CD1c-positive myeloid dendritic cell (primary cell): ENCODE measurements at regions not wholly inside any gene's neighbourhood (a gene's known extent, or its start where the extent isn't known, plus 50 kb on each side); places are given as distances from the start of the nearest gene placed in this dataset.

Experiments used
- DNase-seq: peaks from one replicate; pipeline ENCODE4 v3.0.0-alpha.2; 2016; ENCODE audit errors: extremely low spot score

GRCh38 chr19:31500946-31501345 lies 151.7 kb upstream of the TSHZ3 start:
- DNase-seq: no peak

- no peak for DNase-seq
These were observed 152.4 kb upstream of the TSHZ3 start for GRCh38 chr19:31501427-31502195.

GRCh38 chr19:31502536-31503170 lies 153.4 kb upstream of the TSHZ3 start:
- DNase-seq: no peak

DNA sequence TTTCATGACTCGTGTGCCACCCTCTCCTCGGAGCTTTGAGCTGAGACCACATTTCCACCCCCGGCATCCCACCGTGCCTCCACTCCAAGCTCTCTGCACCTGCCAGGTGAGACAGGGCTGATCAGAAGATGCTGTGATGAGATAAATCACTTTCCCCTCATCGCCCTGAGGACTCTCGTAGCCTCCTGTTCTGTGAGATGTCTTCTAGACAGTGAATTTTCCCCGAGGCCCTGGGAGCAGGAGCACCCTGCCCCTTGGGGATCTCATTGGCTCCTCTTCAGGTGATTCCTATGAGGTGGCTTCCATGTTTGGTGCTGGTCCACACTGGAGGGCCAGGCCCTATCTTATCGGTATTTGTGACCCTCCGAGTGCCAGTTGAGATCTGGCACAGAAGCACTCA lies 154.0 kb upstream of the TSHZ3 start:
- DNase-seq: no peak

DNA sequence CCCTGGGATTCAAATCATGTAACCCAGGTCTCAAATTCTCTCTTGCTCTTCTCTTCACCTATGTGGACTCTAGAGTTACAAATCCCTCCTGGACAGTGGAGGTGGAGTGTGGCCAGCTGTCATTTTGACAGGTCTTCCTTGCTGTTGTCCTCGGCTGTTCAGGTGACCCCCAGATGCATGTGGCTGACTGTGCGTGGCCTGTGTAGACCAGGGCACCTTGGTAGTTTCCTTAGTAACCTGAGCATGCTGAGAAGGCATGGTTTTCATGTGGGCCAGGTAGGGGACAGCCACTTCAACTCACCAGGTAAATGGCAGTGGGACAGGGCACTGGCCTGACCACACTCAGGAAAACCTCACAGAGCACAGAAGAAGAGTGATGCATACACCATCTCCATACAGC lies 155.0 kb upstream of the TSHZ3 start:
- DNase-seq: no peak

GRCh38 chr19:31505596-31505910 lies 156.3 kb upstream of the TSHZ3 start:
- no peak for DNase-seq

DNA sequence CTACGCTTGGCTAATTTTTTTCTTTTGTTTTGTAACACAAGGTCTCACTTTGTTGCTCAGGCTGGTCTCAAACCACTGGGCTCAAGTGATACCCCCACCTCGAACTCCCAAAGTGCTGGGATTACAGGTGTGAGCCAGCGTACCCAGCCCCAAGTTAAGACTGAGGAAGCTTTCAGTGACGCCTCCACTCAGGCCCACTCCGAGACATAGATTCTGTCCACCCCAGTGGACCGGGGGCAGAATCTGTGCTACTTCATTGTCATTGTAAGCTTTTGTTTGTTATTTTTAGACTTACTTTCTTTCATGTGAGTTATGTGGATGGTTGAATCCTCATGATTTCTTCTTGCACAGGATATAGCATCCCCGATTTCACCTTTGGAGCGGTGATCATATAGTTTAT lies 156.9 kb upstream of the TSHZ3 start:
- DNase-seq: no peak

DNA sequence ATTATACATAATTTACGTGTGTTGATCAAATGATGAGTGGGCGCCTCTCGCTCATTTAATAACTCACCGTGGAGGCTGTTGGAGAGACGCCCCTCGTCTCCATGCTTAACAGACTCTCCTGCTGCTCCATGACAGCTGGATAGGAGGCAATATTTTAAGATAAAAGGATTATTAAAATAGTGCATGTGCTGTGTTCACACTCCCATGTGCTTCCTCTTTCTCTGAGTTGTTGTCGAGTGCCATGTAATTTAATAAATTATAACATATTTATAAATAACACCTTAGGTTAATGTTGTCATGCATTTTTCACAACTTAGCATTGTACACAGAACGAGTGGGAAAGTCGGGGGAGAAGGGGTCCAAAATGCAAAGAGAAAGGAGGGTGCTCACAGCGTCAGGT lies 161.4 kb upstream of the TSHZ3 start:
- DNase-seq: no peak

GRCh38 chr19:31511098-31511497 lies 161.9 kb upstream of the TSHZ3 start:
- DNase-seq: no peak

DNA sequence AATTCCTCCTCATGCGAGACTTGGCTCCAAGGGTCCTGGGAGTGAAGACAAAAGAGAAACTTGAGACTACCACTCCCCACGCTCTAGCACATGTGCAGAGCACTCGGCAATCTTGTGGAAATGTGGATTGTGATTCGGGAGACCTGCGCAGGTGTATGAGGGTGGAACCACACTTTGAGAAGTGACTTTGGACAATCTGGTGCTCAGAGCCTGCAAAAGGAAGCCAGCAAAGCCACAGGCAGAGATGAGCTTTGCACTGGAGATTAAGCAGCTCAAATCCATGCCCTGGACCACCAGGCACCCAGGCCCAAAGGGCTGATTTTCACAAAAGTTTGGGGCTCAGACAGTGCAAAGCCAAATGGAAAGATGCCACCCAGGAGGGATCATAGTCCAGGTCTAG lies 162.5 kb upstream of the TSHZ3 start:
- no peak for DNase-seq

DNA sequence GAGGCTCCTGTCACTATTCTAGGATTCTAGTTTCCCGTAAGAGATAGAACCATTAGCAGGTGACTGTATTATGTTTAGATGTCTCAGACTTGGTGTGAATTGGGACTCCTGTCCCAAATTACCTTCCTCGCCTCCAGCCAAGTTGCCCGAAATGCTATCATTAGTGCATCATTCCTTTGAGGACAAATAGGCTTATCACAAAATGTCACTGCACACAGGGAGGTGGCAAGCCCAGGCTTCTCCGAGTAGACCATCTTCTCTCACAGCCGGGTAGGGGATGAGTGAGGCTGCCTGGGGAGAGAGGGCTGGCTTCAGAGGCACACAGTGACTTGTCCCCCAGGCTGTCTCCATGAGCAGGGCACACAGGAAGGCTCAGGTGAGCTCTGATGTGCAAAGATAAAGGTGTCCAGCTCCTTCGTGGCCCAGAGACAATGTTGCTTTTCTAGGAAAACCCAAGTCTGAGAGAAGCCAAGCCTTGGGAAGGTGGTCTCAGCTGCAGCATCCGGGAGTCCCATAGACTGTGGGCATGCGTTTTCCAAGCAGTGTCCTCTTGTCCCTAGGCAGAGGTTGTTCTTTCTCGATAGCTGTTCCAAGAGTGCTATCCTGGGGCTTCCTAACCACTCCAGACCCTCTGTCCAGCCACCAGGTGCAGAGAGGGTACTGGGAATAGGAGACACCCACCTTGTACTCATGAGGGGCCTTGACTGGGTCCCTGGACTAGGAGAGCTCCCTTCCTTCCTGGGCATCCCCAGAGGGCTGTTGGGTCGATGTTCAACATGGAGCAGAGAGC lies 163.1 kb upstream of the TSHZ3 start:
- no peak for DNase-seq

DNA sequence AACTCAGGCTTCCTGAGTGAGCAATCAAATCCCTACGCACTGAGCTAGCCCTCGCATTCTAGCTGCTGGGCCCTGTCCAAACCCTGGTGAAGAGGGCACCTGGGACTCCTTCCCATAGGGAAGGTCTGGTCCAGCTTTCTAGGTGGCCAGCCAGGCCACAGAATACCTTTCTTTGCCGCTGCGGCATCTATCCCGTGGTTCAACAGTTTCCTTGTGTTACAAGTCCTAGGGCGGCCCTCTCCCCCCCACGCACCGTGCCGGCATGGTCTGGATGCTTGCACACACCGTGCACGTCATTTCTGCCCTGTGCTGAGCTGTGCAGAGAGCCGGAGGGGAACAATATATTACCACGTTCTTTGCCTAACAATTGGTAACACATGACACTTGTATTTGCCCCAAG lies 164.6 kb upstream of the TSHZ3 start:
- DNase-seq: no peak

GRCh38 chr19:31515931-31516330 lies 166.7 kb upstream of the TSHZ3 start:
- DNase-seq: no peak

- DNase-seq: no peak
These were observed 167.5 kb upstream of the TSHZ3 start for GRCh38 chr19:31516756-31517155.

GRCh38 chr19:31517224-31518180 lies 168.3 kb upstream of the TSHZ3 start:
- DNase-seq: no peak

DNA sequence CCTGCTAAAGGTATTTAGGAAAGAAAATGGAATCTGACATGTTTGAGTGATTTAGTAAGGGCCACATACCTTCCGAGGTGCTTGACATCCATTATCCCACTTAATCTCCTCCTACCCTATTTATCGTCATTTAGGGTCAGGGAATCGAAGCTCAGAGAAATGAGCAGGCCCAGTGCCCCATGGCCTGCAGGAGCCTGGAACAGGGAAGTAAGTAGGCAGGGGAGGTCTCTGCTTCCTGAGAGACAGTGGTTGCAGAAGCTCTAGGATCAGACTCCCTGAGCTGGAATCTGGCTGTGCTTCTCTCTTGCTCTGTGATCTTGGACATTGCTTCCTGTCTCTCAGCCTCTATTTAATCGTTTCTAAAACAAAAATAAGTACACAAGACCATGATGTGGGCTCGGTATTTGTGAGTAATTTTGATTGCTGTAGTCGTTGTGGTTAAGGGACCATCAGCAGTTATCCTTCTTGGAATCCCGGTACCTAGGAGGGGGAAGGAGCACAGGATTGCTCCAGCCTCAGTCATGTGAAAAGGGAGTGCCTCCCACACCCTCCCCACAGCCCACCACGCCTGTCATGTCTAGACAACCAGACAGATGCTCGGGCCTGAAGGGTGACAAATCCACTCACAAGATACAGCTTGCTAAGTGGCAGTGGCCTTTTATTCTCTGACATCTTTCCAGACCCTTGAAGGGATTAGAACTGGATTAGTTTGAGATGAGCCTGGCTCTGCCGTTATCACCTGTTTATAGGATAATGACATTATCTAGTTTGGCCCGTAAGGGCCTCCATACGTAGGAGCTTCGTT lies 169.2 kb upstream of the TSHZ3 start:
- DNase-seq: no peak

DNA sequence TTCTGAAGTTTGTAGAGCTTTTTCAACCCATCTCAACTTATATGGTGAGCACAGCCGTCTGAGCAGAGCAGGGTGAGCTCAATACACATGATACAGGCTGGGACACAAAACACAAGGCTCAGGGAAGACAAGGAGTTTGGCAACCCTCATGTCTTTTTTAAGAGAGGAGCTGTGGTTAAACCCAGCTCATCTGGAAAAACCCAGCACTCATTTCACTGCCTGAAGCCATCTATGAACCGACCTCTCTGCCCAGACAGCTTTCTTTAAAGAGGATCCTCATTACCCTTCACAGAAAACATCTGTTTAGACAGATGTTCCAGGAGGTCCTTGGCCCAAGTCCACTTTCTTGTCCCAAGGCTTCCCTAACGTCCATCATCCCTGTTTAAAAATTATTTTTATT lies 170.0 kb upstream of the TSHZ3 start:
- no peak for DNase-seq

GRCh38 chr19:31519908-31520307 lies 170.7 kb upstream of the TSHZ3 start:
- no peak for DNase-seq

DNA sequence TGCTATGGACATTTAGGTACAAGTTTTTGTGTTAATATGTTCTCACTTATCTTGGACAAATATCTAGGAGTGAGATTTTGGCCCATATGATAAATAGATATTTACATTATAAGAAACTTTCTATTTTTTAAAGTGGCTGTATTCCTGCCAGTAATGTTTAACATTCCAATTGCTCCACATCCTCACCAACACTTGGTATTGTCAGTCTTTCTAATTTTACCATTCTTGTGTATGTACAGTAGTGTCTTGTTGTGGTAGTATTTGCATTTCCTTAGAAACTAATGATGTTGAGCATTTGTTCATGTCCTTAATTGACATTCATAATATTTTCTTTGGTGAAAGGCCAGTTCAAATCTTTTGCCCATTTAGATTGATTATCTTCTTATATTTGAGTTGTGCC lies 171.4 kb upstream of the TSHZ3 start:
- no peak for DNase-seq

- no peak for DNase-seq
These were observed 176.4 kb upstream of the TSHZ3 start for GRCh38 chr19:31525610-31526147.

DNA sequence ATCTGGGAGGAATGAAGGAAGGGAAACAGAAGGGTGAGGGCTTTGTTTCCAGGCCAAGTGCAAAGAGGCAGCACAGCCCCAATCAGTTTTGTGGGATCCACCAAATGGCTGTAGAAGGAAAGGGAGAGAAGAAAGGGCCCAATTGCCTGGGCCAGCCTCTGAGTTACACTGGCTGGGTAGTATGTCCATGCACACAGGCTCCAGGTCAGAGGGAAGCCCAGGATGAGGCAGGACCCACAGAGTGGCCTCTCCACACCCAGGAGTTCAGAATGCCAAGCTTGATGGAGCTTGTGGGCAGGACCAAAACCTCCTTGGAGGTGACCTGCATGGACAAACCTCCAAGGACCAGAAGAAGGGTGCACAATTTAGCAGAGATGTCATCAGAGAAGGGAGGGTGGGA lies 178.2 kb upstream of the TSHZ3 start:
- DNase-seq: no peak
